GM21619 (cell line): ENCODE measurements at regions not wholly inside any gene's neighbourhood (a gene's known extent, or its start where the extent isn't known, plus 50 kb on each side); places are given as distances from the start of the nearest gene placed in this dataset.

ENCODE experiments used
- ATAC-seq: cut with Tn5 transposase; IDR thresholded peaks from one replicate; pipeline ENCODE4 v1.9.1; 2021; ENCODE audit not compliant: unreplicated experiment

GRCh38 chr16:82567175-82567574, 59.6 kb upstream of the CDH13 start:
- no peak for ATAC-seq

GRCh38 chr16:82563401-82563800, 63.4 kb upstream of the CDH13 start:
- no peak for ATAC-seq

- ATAC-seq = no peak
Observed at GRCh38 chr16:82562183-82562683, 64.5 kb upstream of the CDH13 start.

DNA sequence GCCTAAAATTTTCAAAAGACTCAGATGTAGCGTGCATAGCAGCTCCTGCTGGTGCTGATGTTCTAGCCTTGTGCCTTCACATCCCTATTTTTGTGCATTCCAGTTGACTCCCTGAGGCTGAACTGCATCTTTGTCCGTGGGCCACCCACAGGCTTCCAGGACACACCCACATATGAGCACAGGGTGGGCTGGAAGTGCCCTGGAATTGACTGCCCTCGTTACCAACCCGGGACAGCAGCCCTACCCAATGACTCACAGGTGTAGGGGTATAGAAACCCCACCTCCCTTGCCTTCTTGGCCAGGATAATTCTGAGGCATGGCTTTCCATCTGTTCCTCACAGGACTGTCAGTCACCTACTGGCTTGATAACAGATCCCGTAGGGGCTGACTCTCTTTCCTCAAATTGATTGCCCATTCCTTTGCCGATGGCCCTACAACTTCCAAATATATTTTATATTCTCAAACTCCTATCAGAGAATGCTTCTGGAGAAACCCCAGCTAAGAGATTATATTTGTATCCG, 65.9 kb upstream of the CDH13 start:
- ATAC-seq = no peak

- ATAC-seq = no peak
Observed at GRCh38 chr16:82544378-82545160, 82.2 kb upstream of the CDH13 start.

DNA sequence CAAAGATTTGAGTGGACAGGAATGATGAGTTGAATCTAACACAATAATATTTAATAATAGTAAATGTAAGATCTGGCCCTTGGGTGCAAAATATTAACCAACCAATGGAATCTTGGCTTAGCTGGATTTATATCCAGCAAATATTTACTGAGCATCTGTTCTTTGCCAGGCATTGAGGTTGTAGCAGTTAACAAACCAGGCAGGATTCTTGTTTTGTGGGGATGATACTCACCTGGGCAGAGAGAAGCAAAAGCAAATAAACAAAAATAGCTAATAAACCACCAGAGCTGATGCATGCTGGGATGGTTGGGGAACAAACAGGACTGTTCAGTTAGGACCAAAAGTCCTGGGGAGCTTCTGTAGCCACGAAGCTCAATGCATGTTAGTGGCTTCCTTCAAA, 84.1 kb upstream of the CDH13 start:
- ATAC-seq = no peak

DNA sequence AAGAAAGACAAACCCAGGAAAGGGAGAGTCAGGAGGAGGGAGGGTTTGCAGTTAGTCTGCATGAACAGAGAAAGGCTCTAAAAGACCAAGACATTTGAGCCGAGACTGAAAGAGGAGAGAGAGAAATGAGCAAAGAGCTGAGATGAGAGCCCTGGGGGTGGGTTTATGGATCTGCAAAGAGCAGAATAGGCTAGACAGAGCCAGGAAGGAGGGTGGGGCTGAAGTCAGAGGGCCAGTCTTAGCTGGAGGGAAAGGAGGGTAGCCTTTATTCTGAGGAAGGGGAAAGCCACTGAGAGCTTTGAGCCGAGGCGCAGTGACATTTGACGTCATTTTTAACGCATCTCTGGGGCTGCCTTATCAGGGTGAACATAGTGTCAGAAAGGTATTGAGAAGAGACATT, 85.7 kb upstream of the CDH13 start:
- no peak for ATAC-seq

GRCh38 chr16:82535764-82536163, 91.0 kb upstream of the CDH13 start:
- ATAC-seq = no peak

DNA sequence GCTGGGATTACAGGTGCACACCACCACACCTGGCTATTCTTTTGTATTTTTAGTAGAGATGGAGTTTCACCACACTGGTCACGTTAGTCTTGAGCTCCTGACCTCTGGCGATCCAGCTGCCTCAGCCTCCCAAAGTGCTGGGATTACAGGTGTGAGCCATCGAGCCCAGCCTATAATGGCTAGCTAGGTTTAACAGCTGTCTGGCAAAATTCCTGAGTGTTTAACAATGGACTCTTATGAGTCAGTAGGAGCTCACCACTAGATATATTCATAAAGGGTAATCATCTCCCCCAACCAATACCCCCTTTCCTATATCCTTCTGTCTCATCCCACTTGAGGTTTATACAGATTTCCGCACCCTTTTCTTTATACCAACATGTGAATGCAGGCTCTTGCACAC, 91.5 kb upstream of the CDH13 start:
- no peak for ATAC-seq

- ATAC-seq = no peak
Observed at GRCh38 chr16:82533189-82533588, 93.6 kb upstream of the CDH13 start.

DNA sequence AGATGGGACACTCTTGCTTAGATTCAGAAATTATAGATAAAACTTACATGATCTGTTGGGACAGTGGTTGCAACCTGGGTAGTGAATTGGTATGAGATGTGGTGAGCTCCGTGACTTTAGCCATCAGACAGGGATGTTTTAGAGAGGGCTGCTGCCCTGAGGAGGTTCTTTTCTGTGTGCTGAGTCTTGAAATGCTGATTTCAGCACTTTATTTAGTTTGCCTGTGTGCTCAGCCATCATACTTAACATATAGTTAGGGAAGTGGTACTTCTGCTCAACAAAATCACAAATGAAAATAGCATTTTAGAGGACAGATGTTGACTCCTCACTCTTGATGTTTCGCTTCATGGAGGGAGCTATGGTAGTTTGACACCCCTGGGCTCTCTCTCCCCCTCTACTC, 95.9 kb upstream of the CDH13 start:
- no peak for ATAC-seq

DNA sequence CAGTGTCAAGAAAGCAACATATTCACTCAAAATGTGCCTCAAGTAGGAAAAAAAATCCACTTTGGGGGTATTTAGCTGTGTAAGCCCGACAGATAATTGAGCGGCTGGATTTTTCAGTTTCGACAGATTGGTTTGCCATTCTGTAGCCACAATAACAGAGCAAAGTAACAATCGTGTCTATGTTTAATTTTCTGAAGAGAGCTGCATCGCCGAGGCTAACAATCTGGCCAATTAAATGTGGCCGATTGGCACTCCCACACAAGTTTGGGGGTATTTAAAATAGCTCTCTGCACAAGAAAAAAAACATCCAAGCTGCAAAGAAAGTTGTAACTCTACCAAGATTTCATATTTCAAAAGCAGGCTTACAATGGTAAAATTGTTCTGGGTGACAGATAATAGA, 99.7 kb upstream of the CDH13 start:
- ATAC-seq = no peak

DNA sequence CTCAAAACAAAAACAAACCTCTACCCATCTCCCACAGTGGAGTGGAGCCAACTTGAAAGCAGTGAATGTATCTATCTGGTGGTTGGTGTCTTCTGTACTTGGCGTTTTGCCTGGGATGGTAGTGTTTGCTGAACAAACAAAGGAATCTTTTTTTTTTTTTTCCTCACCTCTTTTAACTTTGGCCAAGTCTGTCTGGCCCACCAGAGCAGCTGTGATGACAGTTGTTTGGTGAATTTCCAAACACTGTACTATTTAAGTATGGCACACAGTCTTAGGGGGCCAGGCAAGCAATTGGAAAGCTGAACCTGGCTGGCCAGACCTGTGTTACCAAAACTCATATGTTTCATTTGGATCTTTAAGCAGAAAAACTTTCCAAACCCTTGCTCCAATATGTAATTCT, 101.8 kb upstream of the CDH13 start:
- ATAC-seq = no peak

GRCh38 chr16:82523815-82524214, 103.0 kb upstream of the CDH13 start:
- no peak for ATAC-seq

DNA sequence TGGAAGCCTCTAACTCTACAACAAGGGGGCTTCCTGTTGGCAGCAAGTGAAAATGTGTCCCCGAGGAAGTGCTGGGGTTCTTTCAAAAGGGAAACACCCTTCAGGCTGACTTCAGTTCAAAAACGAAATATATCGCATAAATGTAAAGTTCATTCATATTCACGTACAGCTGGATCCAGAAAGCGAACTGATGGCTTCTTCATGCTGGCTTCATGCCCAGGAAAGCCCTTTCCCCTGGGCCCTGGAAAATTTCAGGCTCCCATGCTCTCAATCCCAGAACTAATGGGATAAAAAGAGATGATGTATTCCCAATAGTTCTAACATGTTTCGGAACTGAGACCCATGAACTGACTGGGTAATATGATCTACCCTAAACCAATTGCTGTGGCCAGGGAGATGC, 104.7 kb upstream of the CDH13 start:
- ATAC-seq = no peak

DNA sequence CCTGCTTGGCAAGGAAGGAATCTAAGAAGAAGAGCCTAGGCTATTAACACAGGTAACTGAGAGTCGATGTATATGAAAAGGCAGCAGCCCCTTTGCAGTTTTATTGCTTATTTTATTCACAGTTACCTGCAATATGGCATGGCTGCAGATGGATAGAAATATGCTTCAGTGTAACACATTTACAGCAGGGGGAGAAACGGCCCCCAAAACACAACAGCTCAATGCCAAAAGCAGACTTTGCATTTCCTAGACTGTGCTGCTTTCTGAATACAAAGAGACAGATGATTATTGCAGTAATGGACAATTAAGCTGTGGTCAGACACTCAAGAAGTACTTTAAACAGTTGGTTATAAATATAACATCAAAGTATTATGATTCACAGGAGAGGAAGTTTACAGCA, 108.0 kb upstream of the CDH13 start:
- no peak for ATAC-seq

- no peak for ATAC-seq
Observed at GRCh38 chr16:82514262-82514661, 112.5 kb upstream of the CDH13 start.

GRCh38 chr16:82510789-82511305, 115.9 kb upstream of the CDH13 start:
- ATAC-seq = no peak

GRCh38 chr16:82509691-82510430, 116.9 kb upstream of the CDH13 start:
- ATAC-seq = no peak

DNA sequence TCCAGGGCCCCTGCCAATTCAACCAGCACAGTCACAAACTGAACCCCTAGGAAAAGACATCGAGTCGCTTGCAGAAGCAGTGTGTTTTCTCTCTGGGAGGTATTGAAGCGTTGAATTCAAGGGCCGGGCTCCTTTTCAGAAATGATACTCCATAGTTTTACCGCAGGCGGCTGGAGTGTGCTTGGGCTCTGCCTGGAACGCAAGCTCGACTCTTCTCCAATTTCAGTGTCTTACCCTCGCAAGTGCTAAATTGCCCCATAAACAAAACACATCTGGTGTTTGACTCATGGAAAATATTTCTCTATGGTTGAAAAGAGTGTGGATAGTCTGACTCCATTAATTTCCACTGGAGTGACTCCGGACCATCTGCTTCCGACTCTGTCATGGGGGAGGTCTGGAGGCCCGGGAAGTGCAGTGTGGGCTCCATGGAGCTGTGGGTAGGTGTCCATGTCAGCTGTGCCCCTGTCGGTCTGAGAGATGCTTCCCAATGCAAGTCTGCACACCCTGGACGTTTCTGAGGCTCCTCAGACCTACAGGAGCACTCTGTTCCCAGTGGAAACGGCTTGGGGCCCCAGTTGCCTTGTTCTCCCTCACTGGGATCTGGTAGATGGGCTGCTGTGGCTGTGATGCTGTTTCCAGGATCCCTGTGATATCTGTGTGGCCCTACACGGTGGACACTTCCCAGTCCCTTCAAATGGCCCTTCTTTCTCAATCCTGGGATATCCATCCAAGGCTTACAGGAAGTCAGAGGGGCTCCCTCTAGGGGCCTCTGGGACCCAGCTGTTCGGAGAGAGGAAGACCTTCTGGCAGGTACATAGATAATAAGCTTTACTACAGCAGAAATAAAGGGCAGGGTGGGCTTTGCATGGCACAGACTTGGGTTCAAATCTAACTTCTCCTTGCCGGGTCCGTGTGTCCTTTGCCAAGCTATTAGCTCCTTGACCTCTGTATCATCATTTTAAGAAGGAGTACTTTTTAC, 119.8 kb upstream of the CDH13 start:
- ATAC-seq = no peak

GRCh38 chr16:82504836-82505235, 121.9 kb upstream of the CDH13 start:
- ATAC-seq = no peak
